A549 (cell line): ENCODE measurements at regions not wholly inside any gene's neighbourhood (a gene's known extent, or its start where the extent isn't known, plus 50 kb on each side); places are given as distances from the start of the nearest gene placed in this dataset.

Source experiments
- ATAC-seq, 2 experiments: fragments of 200-7000 bp in 1 of 2; fragments of >200 bp in 1 of 2; cut with Nextera tagmentation in 1 of 2; cut with Tn5 transposase in 1 of 2; 3 replicates each; pipeline versions ENCODE4 v1.8.0 to v1.9.1; 2018 to 2020; ENCODE audit warnings: mild to moderate bottlenecking in 1 of 2, moderate library complexity in 1 of 2
- CTCF ChIA-PET: fragments of 300-600 bp; sonication (Branson Sonifier 250); formaldehyde crosslinking; extraction: SDS; loops from one replicate; lab custom pipeline; 2021; ENCODE audit warnings: antibody characterized with exemption, inconsistent platforms; lab: Yijun Ruan, JAX
- POLR2A ChIA-PET: fragments of 350-600 bp; formaldehyde crosslinking; extraction: SDS; loops from one replicate; lab custom pipeline; 2021; ENCODE audit warnings: antibody characterized with exemption, inconsistent platforms; lab: Yijun Ruan, JAX
- DNase-seq, 2 experiments: peaks; one replicate each; pipeline versions ENCODE4 v3.0.0 to v3.0.0-alpha.2; 2011 to 2016; ENCODE audit warnings: low read depth in 1 of 2, low spot score in 1 of 2
- FAIRE-seq: peaks from 2 replicates; lab custom pipeline; 2011; peaks lifted over from hg19 to GRCh38; lab: Jason Lieb, UNC
- H3K27ac ChIP-seq, 2 experiments: fragments of >200 bp; sonication (Bioruptor Twin); formaldehyde crosslinking; 3 replicates each; pipeline ENCODE4 v1.5.1; 2016 to 2017
- H3K4me1 ChIP-seq: fragments of >200 bp; sonication (Bioruptor Twin); formaldehyde crosslinking; 3 replicates; pipeline ENCODE4 v1.6.1; 2016
- H3K4me2 ChIP-seq: fragments of >200 bp; sonication (Bioruptor Twin); formaldehyde crosslinking; 3 replicates; pipeline ENCODE4 v1.6.1; 2016
- H3K4me3 ChIP-seq: fragments of >200 bp; sonication (Bioruptor Twin); formaldehyde crosslinking; 3 replicates; pipeline ENCODE4 v1.5.1; 2016
- H3K9me3 ChIP-seq: fragments of >200 bp; sonication (Bioruptor Twin); formaldehyde crosslinking; 3 replicates; pipeline ENCODE4 v1.6.1; 2016
- CBX8 ChIP-seq: fragments of 200-600 bp; sonication (generic); IDR thresholded peaks from 2 replicates; pipeline ENCODE4 v1.6.1; 2016
- CHD2 ChIP-seq: fragments of 150-350 bp; IDR thresholded peaks from 2 replicates; pipeline ENCODE4 v1.6.1; 2014; ENCODE audit warnings: low read length; ENCODE audit not compliant: partially characterized antibody
- EHMT2 ChIP-seq: fragments of 200-600 bp; sonication (generic); IDR thresholded peaks from 2 replicates; pipeline ENCODE4 v1.6.1; 2016; ENCODE audit warnings: antibody characterized with exemption, low read depth, mild to moderate bottlenecking, moderate library complexity
- FOSL2 ChIP-seq, 2 experiments: fragments of 450-650 bp in 1 of 2; fragments of >200 bp in 1 of 2; sonication (Bioruptor Twin) in 1 of 2; formaldehyde crosslinking; IDR thresholded peaks; 2 replicates each; pipeline versions ENCODE4 v1.5.0 to v1.6.1; 2016 to 2020; ENCODE audit warnings: mild to moderate bottlenecking in 1 of 2, moderate library complexity in 1 of 2
- GATA3 ChIP-seq: IDR thresholded peaks from 2 replicates; pipeline ENCODE4 v1.6.1; 2012; ENCODE audit warnings: borderline replicate concordance
- HDAC2 ChIP-seq: fragments of 200-600 bp; sonication (generic); IDR thresholded peaks from 2 replicates; pipeline ENCODE4 v1.6.1; 2016
- HOXA7 ChIP-seq: fragments of 250-450 bp; sonication (Bioruptor Pico); IDR thresholded peaks from 2 replicates; pipeline ENCODE4 v1.5.0; 2020; ENCODE audit warnings: mild to moderate bottlenecking, moderate library complexity
- HOXB13 ChIP-seq: fragments of 250-450 bp; sonication (Bioruptor Pico); IDR thresholded peaks from 2 replicates; pipeline ENCODE4 v1.5.0; 2020; ENCODE audit warnings: low read depth, mild to moderate bottlenecking, moderate library complexity
- HOXB5 ChIP-seq: fragments of 250-450 bp; sonication (Bioruptor Pico); IDR thresholded peaks from 2 replicates; pipeline ENCODE4 v1.5.0; 2020; ENCODE audit warnings: mild to moderate bottlenecking, moderate library complexity
- JUNB ChIP-seq: fragments of >200 bp; sonication (Bioruptor Twin); formaldehyde crosslinking; IDR thresholded peaks from 2 replicates; pipeline ENCODE4 v1.6.1; 2016
- KDM1A ChIP-seq: fragments of 200-600 bp; sonication (generic); IDR thresholded peaks from 2 replicates; pipeline ENCODE4 v1.6.1; 2016; ENCODE audit warnings: low read depth, mild to moderate bottlenecking
- MAFK ChIP-seq: fragments of 450-650 bp; IDR thresholded peaks from 2 replicates; pipeline ENCODE4 v1.6.1; 2014; ENCODE audit not compliant: partially characterized antibody
- NPAS2 ChIP-seq: fragments of 250-450 bp; sonication (Bioruptor Pico); IDR thresholded peaks from 2 replicates; pipeline ENCODE4 v1.8.0; 2022; ENCODE audit warnings: mild to moderate bottlenecking, moderate library complexity, borderline replicate concordance
- RARB ChIP-seq: fragments of 250-450 bp; sonication (Bioruptor Pico); IDR thresholded peaks from 2 replicates; pipeline ENCODE4 v1.8.0; 2021; ENCODE audit warnings: mild to moderate bottlenecking, moderate library complexity
- RCOR1 ChIP-seq: fragments of 150-350 bp; IDR thresholded peaks from 2 replicates; pipeline ENCODE4 v1.6.1; 2014; ENCODE audit warnings: antibody characterized with exemption, low read length, low read depth
- ZC3H11A ChIP-seq: fragments of 450-650 bp; IDR thresholded peaks from 2 replicates; pipeline ENCODE4 v1.6.1; 2014; ENCODE audit warnings: antibody characterized with exemption, mild to moderate bottlenecking
- TF ChIP-seq, protein P1 (sequence below): fragments of 250-450 bp; sonication (Bioruptor Pico); IDR thresholded peaks from 2 replicates; pipeline ENCODE4 v1.5.0; 2020; ENCODE audit warnings: low read depth, mild to moderate bottlenecking, moderate library complexity
- TF ChIP-seq, protein P2 (sequence below): fragments of 150-350 bp; IDR thresholded peaks from 2 replicates; pipeline ENCODE4 v1.6.1; 2014; ENCODE audit warnings: low read depth, mild to moderate bottlenecking, low read length
- TF ChIP-seq, protein P3 (sequence below): fragments of 200-600 bp; sonication (generic); IDR thresholded peaks from 2 replicates; pipeline ENCODE4 v1.6.1; 2016; ENCODE audit warnings: antibody characterized with exemption, mild to moderate bottlenecking, moderate library complexity
- TF ChIP-seq, protein P4 (sequence below): IDR thresholded peaks from 2 replicates; pipeline ENCODE4 v1.6.1; 2012
- TF ChIP-seq, protein P5 (sequence below): IDR thresholded peaks from 2 replicates; pipeline ENCODE4 v1.6.1; 2012
- TF ChIP-seq, protein P6 (sequence below): fragments of 450-650 bp; IDR thresholded peaks from 2 replicates; pipeline ENCODE4 v1.6.1; 2014; ENCODE audit warnings: antibody characterized with exemption

DNA sequence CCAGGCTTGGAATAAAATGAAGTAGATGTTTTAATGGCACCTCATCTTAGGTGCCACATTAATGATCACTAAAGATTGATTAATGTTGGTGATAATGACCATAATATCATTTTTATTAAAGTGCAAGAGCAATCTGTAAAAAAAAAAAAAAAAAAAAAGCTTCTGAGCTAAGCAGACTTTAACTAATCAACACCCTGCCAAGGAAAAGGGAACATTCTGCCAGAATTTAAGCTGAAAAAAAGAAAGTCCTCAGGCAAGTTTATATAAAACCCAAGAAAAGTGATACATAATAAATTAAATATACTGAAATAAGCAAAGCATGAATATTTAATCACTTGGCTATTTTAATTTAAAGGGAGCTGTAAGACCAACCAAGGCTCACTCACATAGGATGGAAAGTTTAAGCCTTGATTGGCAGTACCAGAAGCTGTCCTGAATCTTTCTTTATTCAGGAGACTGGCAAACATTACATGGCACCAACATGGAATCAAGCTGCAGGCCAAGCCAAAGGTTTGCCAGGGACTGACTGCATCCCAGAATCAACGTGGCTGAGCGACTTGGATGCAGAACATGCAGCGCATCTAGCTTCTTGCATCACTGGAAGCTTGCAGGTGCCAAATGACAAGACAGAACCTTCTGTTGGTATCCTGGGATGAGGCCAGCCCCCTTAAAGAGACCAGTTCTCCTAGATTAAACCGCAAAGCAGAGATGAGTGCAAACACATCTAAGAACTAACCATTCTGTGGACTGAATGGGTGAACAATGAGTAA, 413.6 kb downstream of the ENC1 start (continued):
- TF ChIP-seq, protein P1, sequence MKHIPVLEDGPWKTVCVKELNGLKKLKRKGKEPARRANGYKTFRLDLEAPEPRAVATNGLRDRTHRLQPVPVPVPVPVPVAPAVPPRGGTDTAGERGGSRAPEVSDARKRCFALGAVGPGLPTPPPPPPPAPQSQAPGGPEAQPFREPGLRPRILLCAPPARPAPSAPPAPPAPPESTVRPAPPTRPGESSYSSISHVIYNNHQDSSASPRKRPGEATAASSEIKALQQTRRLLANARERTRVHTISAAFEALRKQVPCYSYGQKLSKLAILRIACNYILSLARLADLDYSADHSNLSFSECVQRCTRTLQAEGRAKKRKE = no peak
- no peak for TF ChIP-seq FOSL2 (IDR thresholded peaks at IDR 0.05)
- TF ChIP-seq FOSL2 (CRISPR knock-in tag; IDR thresholded peaks at IDR 0.05) = no peak
- no peak for TF ChIP-seq RARB (CRISPR knock-in tag)
- TF ChIP-seq, all 56 proteins: peak for 0

DNA sequence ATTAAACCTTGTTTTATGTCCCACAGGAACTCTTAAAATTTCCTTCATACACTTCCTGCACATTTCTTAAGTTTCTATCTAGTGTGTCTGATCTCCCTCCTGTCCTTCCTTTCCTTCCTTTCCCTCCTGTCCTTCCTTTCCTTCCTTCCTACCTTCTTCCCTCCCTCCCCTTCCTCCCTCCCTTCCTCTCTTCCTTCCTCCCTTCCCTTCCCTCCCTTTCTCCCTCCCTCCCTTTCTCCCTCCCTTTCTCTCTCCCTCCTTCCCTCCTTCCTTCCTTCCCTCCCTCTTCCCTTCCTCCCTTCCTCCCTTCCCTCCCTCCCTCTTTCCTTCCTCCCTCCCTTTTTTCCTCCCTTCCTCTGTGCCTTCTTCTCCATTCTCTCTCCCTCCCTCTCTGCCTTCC, 414.9 kb downstream of the ENC1 start:
- Histone ChIP-seq H3K27ac (no peak overlapping the region), H3K4me1 (no peaks in the 10 kb centered on the region), H3K4me2 (no peak overlapping the region), H3K4me3 (no peak overlapping the region), H3K9me3 (peaks cover 5% of the 10 kb centered on the region; the same call in 1 of the 3 replicates)
- ChIA-PET CTCF (no interaction called here), POLR2A (no interaction called here)
- no peak for DNase-seq
- FAIRE-seq = no peak
- ATAC-seq = no peak
- TF ChIP-seq MAFK = no peak
- TF ChIP-seq, protein P2, sequence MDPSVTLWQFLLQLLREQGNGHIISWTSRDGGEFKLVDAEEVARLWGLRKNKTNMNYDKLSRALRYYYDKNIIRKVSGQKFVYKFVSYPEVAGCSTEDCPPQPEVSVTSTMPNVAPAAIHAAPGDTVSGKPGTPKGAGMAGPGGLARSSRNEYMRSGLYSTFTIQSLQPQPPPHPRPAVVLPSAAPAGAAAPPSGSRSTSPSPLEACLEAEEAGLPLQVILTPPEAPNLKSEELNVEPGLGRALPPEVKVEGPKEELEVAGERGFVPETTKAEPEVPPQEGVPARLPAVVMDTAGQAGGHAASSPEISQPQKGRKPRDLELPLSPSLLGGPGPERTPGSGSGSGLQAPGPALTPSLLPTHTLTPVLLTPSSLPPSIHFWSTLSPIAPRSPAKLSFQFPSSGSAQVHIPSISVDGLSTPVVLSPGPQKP = no peak
- TF ChIP-seq, protein P3, sequence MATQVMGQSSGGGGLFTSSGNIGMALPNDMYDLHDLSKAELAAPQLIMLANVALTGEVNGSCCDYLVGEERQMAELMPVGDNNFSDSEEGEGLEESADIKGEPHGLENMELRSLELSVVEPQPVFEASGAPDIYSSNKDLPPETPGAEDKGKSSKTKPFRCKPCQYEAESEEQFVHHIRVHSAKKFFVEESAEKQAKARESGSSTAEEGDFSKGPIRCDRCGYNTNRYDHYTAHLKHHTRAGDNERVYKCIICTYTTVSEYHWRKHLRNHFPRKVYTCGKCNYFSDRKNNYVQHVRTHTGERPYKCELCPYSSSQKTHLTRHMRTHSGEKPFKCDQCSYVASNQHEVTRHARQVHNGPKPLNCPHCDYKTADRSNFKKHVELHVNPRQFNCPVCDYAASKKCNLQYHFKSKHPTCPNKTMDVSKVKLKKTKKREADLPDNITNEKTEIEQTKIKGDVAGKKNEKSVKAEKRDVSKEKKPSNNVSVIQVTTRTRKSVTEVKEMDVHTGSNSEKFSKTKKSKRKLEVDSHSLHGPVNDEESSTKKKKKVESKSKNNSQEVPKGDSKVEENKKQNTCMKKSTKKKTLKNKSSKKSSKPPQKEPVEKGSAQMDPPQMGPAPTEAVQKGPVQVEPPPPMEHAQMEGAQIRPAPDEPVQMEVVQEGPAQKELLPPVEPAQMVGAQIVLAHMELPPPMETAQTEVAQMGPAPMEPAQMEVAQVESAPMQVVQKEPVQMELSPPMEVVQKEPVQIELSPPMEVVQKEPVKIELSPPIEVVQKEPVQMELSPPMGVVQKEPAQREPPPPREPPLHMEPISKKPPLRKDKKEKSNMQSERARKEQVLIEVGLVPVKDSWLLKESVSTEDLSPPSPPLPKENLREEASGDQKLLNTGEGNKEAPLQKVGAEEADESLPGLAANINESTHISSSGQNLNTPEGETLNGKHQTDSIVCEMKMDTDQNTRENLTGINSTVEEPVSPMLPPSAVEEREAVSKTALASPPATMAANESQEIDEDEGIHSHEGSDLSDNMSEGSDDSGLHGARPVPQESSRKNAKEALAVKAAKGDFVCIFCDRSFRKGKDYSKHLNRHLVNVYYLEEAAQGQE = no peak
- no peak for TF ChIP-seq NPAS2
- TF ChIP-seq HOXB13 (CRISPR knock-in tag) = no peak
- TF ChIP-seq EHMT2 = no peak
- TF ChIP-seq, protein P4, sequence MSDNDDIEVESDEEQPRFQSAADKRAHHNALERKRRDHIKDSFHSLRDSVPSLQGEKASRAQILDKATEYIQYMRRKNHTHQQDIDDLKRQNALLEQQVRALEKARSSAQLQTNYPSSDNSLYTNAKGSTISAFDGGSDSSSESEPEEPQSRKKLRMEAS = no peak
- TF ChIP-seq, protein P5, sequence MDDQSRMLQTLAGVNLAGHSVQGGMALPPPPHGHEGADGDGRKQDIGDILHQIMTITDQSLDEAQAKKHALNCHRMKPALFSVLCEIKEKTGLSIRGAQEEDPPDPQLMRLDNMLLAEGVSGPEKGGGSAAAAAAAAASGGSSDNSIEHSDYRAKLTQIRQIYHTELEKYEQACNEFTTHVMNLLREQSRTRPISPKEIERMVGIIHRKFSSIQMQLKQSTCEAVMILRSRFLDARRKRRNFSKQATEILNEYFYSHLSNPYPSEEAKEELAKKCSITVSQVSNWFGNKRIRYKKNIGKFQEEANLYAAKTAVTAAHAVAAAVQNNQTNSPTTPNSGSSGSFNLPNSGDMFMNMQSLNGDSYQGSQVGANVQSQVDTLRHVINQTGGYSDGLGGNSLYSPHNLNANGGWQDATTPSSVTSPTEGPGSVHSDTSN = no peak
- TF ChIP-seq HOXB5 (CRISPR knock-in tag) = no peak
- no peak for TF ChIP-seq JUNB
- no peak for TF ChIP-seq HOXA7 (CRISPR knock-in tag)
- no peak for TF ChIP-seq ZC3H11A
- TF ChIP-seq CBX8 = no peak
- TF ChIP-seq CHD2 = no peak
- no peak for TF ChIP-seq RCOR1
- TF ChIP-seq, protein P6, sequence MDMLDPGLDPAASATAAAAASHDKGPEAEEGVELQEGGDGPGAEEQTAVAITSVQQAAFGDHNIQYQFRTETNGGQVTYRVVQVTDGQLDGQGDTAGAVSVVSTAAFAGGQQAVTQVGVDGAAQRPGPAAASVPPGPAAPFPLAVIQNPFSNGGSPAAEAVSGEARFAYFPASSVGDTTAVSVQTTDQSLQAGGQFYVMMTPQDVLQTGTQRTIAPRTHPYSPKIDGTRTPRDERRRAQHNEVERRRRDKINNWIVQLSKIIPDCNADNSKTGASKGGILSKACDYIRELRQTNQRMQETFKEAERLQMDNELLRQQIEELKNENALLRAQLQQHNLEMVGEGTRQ = no peak
- no peak for TF ChIP-seq HDAC2
- TF ChIP-seq GATA3 = no peak
- TF ChIP-seq KDM1A = no peak
